CD4-positive, alpha-beta T cell treated with Interferon alpha-2 for 1 hour (primary cell): ENCODE measurements at regions not wholly inside any gene's neighbourhood (a gene's known extent, or its start where the extent isn't known, plus 50 kb on each side); places are given as distances from the start of the nearest gene placed in this dataset.
A peak's percentile ranks its signal among the peaks of the same experiment; 100 is the strongest.

Experiments
- DNase-seq, 2 donors: peaks; one replicate each; pipeline ENCODE4 v3.0.0-alpha.2; 2020 to 2022

- DNase-seq, result peak in 1 of 2 donors; percentile 39
Measured at GRCh38 chr3:182710557-182711157, 82.6 kb upstream of the ATP11B start.

- no peak for DNase-seq
Measured at GRCh38 chr3:182711261-182711683, 82.0 kb upstream of the ATP11B start.

GRCh38 chr3:182711853-182712252, 81.5 kb upstream of the ATP11B start:
- no peak for DNase-seq

GRCh38 chr3:182713111-182713510, 80.2 kb upstream of the ATP11B start:
- DNase-seq, result no peak

- DNase-seq, result peak in 1 of 2 donors; percentile 59
Measured at GRCh38 chr3:182713743-182714517, 79.4 kb upstream of the ATP11B start.

- no peak for DNase-seq
Measured at GRCh38 chr3:182715006-182715405, 78.3 kb upstream of the ATP11B start.

GRCh38 chr3:182716114-182716688, 77.1 kb upstream of the ATP11B start:
- no peak for DNase-seq

GRCh38 chr3:182717216-182717615, 76.1 kb upstream of the ATP11B start:
- DNase-seq, result no peak

GRCh38 chr3:182722907-182723306, 70.4 kb upstream of the ATP11B start:
- no peak for DNase-seq

- no peak for DNase-seq
Measured at GRCh38 chr3:182723596-182723995, 69.7 kb upstream of the ATP11B start.

GRCh38 chr3:182725372-182726251, 67.7 kb upstream of the ATP11B start:
- DNase-seq, result no peak

GRCh38 chr3:182726258-182727142, 66.8 kb upstream of the ATP11B start:
- DNase-seq, result no peak

- no peak for DNase-seq
Measured at GRCh38 chr3:182728238-182728637, 65.1 kb upstream of the ATP11B start.

GRCh38 chr3:182729903-182730674, 63.2 kb upstream of the ATP11B start:
- DNase-seq, result no peak

- no peak for DNase-seq
Measured at GRCh38 chr3:182730675-182731042, 62.6 kb upstream of the ATP11B start.

- no peak for DNase-seq
Measured at GRCh38 chr3:182731764-182732163, 61.5 kb upstream of the ATP11B start.

- DNase-seq, result no peak
Measured at GRCh38 chr3:182732232-182733015, 60.9 kb upstream of the ATP11B start.

GRCh38 chr3:182735672-182736071, 57.6 kb upstream of the ATP11B start:
- DNase-seq, result no peak

GRCh38 chr3:182737825-182738224, 55.5 kb upstream of the ATP11B start:
- no peak for DNase-seq

GRCh38 chr3:182738583-182739411, 54.5 kb upstream of the ATP11B start:
- DNase-seq, result no peak
